H9 (cell line): ENCODE measurements at regions not wholly inside any gene's neighbourhood (a gene's known extent, or its start where the extent isn't known, plus 50 kb on each side); places are given as distances from the start of the nearest gene placed in this dataset.

Source experiments
- DNase-seq: peaks from one replicate; pipeline ENCODE4 v3.0.0-alpha.2; 2017
- H2AFZ ChIP-seq: one replicate; pipeline ENCODE4 v1.6.1; 2013; ENCODE audit warnings: mild to moderate bottlenecking, low read length, control low read depth, moderate library complexity
- H2AK5ac ChIP-seq: 2 replicates; pipeline ENCODE4 v1.6.1; 2013; ENCODE audit warnings: low read length, control low read depth, mixed read lengths; ENCODE audit not compliant: insufficient read length
- H2BK120ac ChIP-seq: one replicate; pipeline ENCODE4 v1.6.1; 2013; ENCODE audit warnings: low read depth, mild to moderate bottlenecking, low read length, control low read depth, inconsistent platforms; ENCODE audit not compliant: poor library complexity, severe bottlenecking
- H2BK12ac ChIP-seq: 2 replicates; pipeline ENCODE4 v1.6.1; 2013; ENCODE audit warnings: low read length, control low read depth, mixed read lengths, low read depth; ENCODE audit not compliant: insufficient read length
- H2BK15ac ChIP-seq: 2 replicates; pipeline ENCODE4 v1.6.1; 2013; ENCODE audit warnings: low read depth, low read length, control low read depth
- H2BK20ac ChIP-seq: one replicate; pipeline ENCODE4 v1.6.1; 2013; ENCODE audit warnings: low read depth, mild to moderate bottlenecking, low read length, control low read depth, inconsistent platforms; ENCODE audit not compliant: poor library complexity, severe bottlenecking
- H2BK5ac ChIP-seq: 2 replicates; pipeline ENCODE4 v1.6.1; 2013; ENCODE audit warnings: low read length, control low read depth, mixed read lengths; ENCODE audit not compliant: insufficient read length
- H3K14ac ChIP-seq: 2 replicates; pipeline ENCODE4 v1.6.1; 2013; ENCODE audit warnings: low read length, control low read depth; ENCODE audit not compliant: insufficient read depth
- H3K18ac ChIP-seq: 2 replicates; pipeline ENCODE4 v1.6.1; 2013; ENCODE audit warnings: low read depth, mild to moderate bottlenecking, mixed read lengths, low read length, control low read depth; ENCODE audit not compliant: insufficient read length
- H3K23ac ChIP-seq: 2 replicates; pipeline ENCODE4 v1.6.1; 2013; ENCODE audit warnings: low read length, control low read depth, mixed read lengths, low read depth; ENCODE audit not compliant: insufficient read length
- H3K23me2 ChIP-seq: 2 replicates; pipeline ENCODE4 v1.6.1; 2013; ENCODE audit warnings: low read depth, mild to moderate bottlenecking, mixed read lengths, low read length, control low read depth; ENCODE audit not compliant: insufficient read length, poor library complexity, severe bottlenecking
- H3K27ac ChIP-seq: 2 replicates; pipeline ENCODE4 v1.5.1; 2013; ENCODE audit warnings: low read length, control low read depth, mixed read lengths, low read depth; ENCODE audit not compliant: insufficient read length
- H3K27me3 ChIP-seq: 2 replicates; pipeline ENCODE4 v1.6.1; 2013; ENCODE audit warnings: low read length, control low read depth, inconsistent platforms; ENCODE audit not compliant: insufficient read depth
- H3K4ac ChIP-seq: 2 replicates; pipeline ENCODE4 v1.6.1; 2013; ENCODE audit warnings: low read depth, mild to moderate bottlenecking, control low read depth, inconsistent platforms, low read length, moderate library complexity
- H3K4me1 ChIP-seq: 2 replicates; pipeline ENCODE4 v1.6.1; 2013; ENCODE audit warnings: low read length, control low read depth, inconsistent platforms; ENCODE audit not compliant: insufficient read depth
- H3K4me2 ChIP-seq: 2 replicates; pipeline ENCODE4 v1.6.1; 2013; ENCODE audit warnings: low read length, control low read depth, mixed read lengths; ENCODE audit not compliant: insufficient read length, insufficient read depth
- H3K56ac ChIP-seq: 2 replicates; pipeline ENCODE4 v1.6.1; 2013; ENCODE audit warnings: low read depth, mild to moderate bottlenecking, mixed read lengths, low read length, control low read depth; ENCODE audit not compliant: insufficient read length
- H3K79me1 ChIP-seq: 2 replicates; pipeline ENCODE4 v1.6.1; 2013; ENCODE audit warnings: low read depth, mild to moderate bottlenecking, moderate library complexity, low read length, control low read depth, inconsistent platforms; ENCODE audit not compliant: insufficient read depth, poor library complexity, severe bottlenecking
- H3K79me2 ChIP-seq: 2 replicates; pipeline ENCODE4 v1.6.1; 2013; ENCODE audit warnings: low read length, control low read depth, inconsistent platforms; ENCODE audit not compliant: insufficient read depth
- H3K9ac ChIP-seq: 2 replicates; pipeline ENCODE4 v1.6.1; 2013; ENCODE audit warnings: low read length, control low read depth, mixed read lengths; ENCODE audit not compliant: insufficient read length; ENCODE audit errors: extremely low read depth
- H3K9me3 ChIP-seq: one replicate; pipeline ENCODE4 v1.6.1; 2013; ENCODE audit warnings: low read depth, low read length, inconsistent platforms; ENCODE audit not compliant: control insufficient read depth
- H3T11ph ChIP-seq: one replicate; pipeline ENCODE4 v1.6.1; 2013; ENCODE audit warnings: mild to moderate bottlenecking, low read length, control low read depth, inconsistent platforms
- H4K20me1 ChIP-seq: one replicate; pipeline ENCODE4 v1.6.1; 2013; ENCODE audit not compliant: control insufficient read depth, insufficient read length, insufficient read depth
- H4K5ac ChIP-seq: 2 replicates; pipeline ENCODE4 v1.6.1; 2013; ENCODE audit warnings: low read depth, mild to moderate bottlenecking, mixed read lengths, low read length, control low read depth; ENCODE audit not compliant: insufficient read length
- H4K8ac ChIP-seq: replicated peaks from 2 replicates; pipeline ENCODE4 v1.6.1; 2013; ENCODE audit warnings: low read length, control low read depth, mixed read lengths, low read depth; ENCODE audit not compliant: insufficient read length
- H4K91ac ChIP-seq: 2 replicates; pipeline ENCODE4 v1.6.1; 2013; ENCODE audit warnings: low read depth, mild to moderate bottlenecking, moderate library complexity, mixed read lengths, low read length, control low read depth; ENCODE audit not compliant: insufficient read length
- H3K27ac Mint-ChIP-seq, 3 experiments: 2 replicates in 2 of 3; 3 replicates in 1 of 3; pipeline ENCODE4 v1.8.0; 2020 to 2021; ENCODE audit warnings: mixed read lengths in 3 of 3, mild to moderate bottlenecking in 1 of 3, moderate library complexity in 1 of 3
- H3K27me3 Mint-ChIP-seq: 2 replicates; pipeline ENCODE4 v1.8.0; 2021; ENCODE audit warnings: low read depth, mild to moderate bottlenecking, moderate library complexity, mixed read lengths
- H3K36me3 Mint-ChIP-seq, 3 experiments: 2 replicates in 2 of 3; 3 replicates in 1 of 3; pipeline ENCODE4 v1.8.0; 2020 to 2021; ENCODE audit warnings: low read depth in 3 of 3, mixed read lengths in 3 of 3; ENCODE audit not compliant: insufficient read depth in 1 of 3
- H3K4me1 Mint-ChIP-seq, 2 experiments: 2 replicates each; pipeline ENCODE4 v1.8.0; 2020; ENCODE audit warnings: mixed read lengths in 2 of 2
- H3K4me3 Mint-ChIP-seq, 2 experiments: 2 replicates in 1 of 2; 3 replicates in 1 of 2; pipeline ENCODE4 v1.8.0; 2020 to 2021; ENCODE audit warnings: mild to moderate bottlenecking in 2 of 2, mixed read lengths in 2 of 2, moderate library complexity in 1 of 2
- H3K9me3 Mint-ChIP-seq, 2 experiments: 2 replicates in 1 of 2; 3 replicates in 1 of 2; pipeline ENCODE4 v1.8.0; 2020; ENCODE audit warnings: mild to moderate bottlenecking in 2 of 2, mixed read lengths in 2 of 2, moderate library complexity in 1 of 2
- CTCF ChIP-seq: fragments of 200-600 bp; sonication (generic); conservative IDR thresholded peaks from 3 replicates; pipeline ENCODE4 v1.8.0; 2021; ENCODE audit warnings: antibody characterized with exemption, mild to moderate bottlenecking
- WGBS: extraction: QIAGEN DNeasy Blood & Tissue Kit; methylation state at CpG from one replicate; pipeline ENCODE4 v1.1.7; 2013; ENCODE audit warnings: missing lambda C conversion rate, low lambda C conversion rate, mixed read lengths; ENCODE audit not compliant: insufficient read length; ENCODE audit errors: extremely low coverage; 5-methylcytosine and 5-hydroxymethylcytosine counted together

- H3K27me3 Mint-ChIP-seq = no peaks in the 10 kb centered on the region
- no peak overlapping the region for H3K4ac ChIP-seq
- WGBS = no CpG with 5 or more reads among the region's 3 CpGs
- H2BK15ac ChIP-seq = no peak overlapping the region
- H3K4me1 Mint-ChIP-seq = no peaks in the 10 kb centered on the region
- H4K20me1 ChIP-seq = no peaks in the 10 kb centered on the region
- H3K27ac ChIP-seq = no peak overlapping the region
- H3K27ac Mint-ChIP-seq = no peak overlapping the region
- no peak overlapping the region for H3K4me2 ChIP-seq
- no peak overlapping the region for H3K4me3 Mint-ChIP-seq
- H2AK5ac ChIP-seq = no peak overlapping the region
- H3K4me1 ChIP-seq = no peaks in the 10 kb centered on the region
- TF ChIP-seq CTCF = no peak
- no peak overlapping the region for H3K18ac ChIP-seq
- no peaks in the 10 kb centered on the region for H3K27me3 ChIP-seq
- no peaks in the 10 kb centered on the region for H3K79me2 ChIP-seq
- no peak overlapping the region for H4K91ac ChIP-seq
- no peak overlapping the region for H3K56ac ChIP-seq
- DNase-seq = no peak
- no peak overlapping the region for H4K5ac ChIP-seq
- no peaks in the 10 kb centered on the region; a peak in 1 of 5 replicates for H3K9me3 Mint-ChIP-seq
- H2BK12ac ChIP-seq = no peak overlapping the region
- no peak overlapping the region for H3K23ac ChIP-seq
- no peak overlapping the region for H2BK120ac ChIP-seq
- H3K9ac ChIP-seq = no peak overlapping the region
- no peak overlapping the region for H2BK20ac ChIP-seq
- no peak overlapping the region for H4K8ac ChIP-seq
- H3T11ph ChIP-seq = no peak overlapping the region
- H3K14ac ChIP-seq = no peak overlapping the region
- H3K79me1 ChIP-seq = no peaks in the 10 kb centered on the region
- H2BK5ac ChIP-seq = no peak overlapping the region
- H3K9me3 ChIP-seq = no peaks in the 10 kb centered on the region
- no peaks in the 10 kb centered on the region for H3K36me3 Mint-ChIP-seq
- H2AFZ ChIP-seq = no peak overlapping the region
- H3K23me2 ChIP-seq = no peaks in the 10 kb centered on the region
Measured at GRCh38 chr10:81008726-81009125, 471.0 kb downstream of the SH2D4B start.
